GM18498 (cell line): ENCODE measurements at regions not wholly inside any gene's neighbourhood (a gene's known extent, or its start where the extent isn't known, plus 50 kb on each side); places are given as distances from the start of the nearest gene placed in this dataset.
"Not testable (repeated sequence)": the region's sequence is repeated elsewhere in the genome, so short reads cannot be mapped to it uniquely, and the experiment has no call there.

Experiments used
- ATAC-seq: cut with Tn5 transposase; IDR thresholded peaks from one replicate; pipeline ENCODE4 v1.9.1; 2021; ENCODE audit warnings: mild to moderate bottlenecking, moderate library complexity; ENCODE audit not compliant: unreplicated experiment

DNA sequence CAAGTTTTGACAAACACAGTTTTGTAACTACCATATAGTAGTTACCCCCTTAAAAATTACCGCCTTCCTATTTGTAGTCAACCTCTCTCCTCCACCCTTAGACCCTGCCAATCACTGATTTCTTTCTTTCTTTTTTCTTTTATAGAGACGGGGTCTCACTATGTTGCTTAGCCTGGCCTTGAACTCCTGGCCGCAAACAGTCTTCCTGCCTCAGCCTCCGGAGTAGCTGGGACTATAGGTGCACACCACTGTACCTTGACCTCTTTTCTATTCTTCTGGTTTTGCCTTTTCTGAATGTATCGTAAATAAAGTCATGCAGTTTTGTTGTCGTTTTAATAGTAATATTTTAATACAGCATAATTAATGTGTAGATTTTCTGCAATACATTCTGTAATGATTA is 460.3 kb downstream of the EPM2A start:
- ATAC-seq = no peak

DNA sequence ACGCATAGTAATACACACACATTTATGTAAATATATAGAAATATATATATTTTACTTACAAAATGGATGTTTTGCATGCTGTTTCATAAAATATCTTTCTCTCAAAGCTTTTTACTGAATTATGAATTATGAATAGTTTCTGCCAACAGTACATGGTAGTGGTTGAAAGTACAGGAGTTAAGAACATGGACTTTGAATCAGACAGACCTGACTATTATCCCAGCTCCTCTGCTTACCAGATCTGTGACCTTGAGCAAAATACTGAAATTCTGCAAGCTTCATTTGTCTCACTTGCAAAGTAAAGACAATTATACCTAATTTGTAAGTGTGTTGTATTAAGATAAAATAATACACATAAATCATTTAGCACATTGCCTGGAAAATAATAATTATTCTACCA is 459.5 kb downstream of the EPM2A start:
- ATAC-seq = no peak

DNA sequence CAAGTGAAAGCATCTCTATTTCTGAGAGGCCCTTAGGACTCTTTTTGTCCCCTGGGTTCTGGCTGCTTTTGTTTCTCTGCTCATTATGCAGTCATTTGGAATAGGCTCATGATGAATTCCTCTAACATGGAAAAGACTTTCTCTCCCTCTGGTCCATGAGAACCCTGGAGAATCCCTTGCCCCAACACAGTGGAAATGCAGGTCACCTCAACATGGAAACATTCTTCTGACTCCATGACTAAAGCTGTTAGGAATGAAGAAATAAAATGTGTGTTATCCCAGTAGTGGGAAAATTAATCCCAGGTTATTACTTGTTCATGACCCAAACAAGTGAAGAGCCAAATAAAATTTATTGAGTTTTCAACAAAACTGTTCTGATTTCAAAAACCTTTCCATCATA is 458.6 kb downstream of the EPM2A start:
- ATAC-seq = no peak

DNA sequence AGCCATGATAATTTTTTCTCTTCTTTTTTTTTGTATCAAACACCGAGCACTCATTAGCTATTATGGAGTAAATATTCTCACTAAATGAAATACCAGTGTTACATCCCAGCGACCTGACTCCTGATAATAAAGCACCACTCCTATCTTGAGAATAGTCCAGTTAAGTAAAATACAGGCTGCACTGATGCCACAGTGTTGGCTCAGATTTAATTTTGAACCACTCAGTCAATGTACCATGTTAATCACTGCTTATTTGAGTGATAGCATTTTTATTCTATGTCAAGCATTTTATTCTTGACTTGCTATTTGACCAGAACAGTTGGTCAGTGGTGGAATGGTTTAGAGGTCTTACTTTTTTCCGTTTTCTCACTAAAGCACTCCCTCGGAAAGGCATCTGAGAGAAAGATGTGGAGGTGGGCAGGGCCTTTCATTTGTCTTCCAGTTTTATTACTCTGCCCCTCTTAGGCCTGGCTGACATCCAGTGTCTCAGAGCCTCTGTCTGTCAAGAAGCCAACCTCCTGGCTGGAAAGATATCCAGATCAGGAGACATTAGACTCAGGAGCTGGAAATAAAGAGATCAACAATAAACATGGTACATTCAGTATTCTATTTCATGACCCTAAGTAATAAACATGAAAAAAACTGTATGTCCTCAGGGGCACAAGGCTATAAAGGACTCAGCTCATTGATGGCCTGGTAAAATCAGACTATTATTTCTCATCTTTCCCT is 457.8 kb downstream of the EPM2A start:
- no peak for ATAC-seq

DNA sequence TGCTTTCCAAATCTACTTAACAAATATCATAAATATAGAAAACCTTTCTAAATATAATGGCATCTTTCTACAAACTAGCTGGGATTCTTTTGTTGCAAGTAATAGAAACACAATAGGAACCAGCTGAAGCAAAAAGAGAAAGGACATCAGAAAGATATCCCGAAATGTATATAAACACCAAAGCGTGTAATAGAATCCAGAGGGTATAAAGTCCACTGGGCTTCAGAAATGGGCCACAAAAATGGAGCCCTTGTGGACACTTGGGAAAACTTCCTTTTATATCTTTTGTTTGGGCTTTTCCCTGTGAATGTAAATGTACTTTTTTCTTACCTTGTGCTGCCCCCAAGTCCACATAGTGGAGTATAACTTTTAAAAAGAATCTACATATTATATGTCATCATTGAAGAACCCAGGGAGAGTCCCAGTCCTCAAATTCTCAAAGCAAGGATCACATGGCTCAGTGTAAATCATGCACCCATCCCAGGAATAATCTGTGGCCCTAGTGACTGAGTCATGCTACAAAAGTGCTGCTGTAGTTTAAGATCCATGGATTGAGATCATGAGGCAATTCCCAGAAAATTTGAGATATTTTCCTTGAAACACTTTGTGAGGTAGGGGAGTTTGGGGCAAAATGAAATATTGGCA is 457.0 kb downstream of the EPM2A start:
- ATAC-seq = no peak

DNA sequence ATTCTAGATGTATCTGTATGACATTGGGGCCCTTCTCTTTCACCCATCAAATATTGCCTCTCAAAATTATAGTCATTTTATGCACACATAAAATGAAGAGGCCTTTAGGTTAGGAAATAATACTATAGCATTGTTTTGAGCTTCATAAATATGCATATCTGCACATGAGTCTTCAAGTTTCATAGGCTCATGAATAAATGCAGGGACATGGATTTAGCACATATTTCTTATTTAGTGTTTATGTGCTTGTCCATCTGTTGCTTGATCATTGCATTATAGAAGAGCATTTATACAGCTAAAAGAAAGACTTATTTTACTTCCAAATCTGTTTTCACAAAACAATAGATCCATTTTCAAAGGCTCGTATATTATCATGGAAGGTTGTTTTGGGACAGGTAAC is 455.8 kb downstream of the EPM2A start:
- no peak for ATAC-seq

DNA sequence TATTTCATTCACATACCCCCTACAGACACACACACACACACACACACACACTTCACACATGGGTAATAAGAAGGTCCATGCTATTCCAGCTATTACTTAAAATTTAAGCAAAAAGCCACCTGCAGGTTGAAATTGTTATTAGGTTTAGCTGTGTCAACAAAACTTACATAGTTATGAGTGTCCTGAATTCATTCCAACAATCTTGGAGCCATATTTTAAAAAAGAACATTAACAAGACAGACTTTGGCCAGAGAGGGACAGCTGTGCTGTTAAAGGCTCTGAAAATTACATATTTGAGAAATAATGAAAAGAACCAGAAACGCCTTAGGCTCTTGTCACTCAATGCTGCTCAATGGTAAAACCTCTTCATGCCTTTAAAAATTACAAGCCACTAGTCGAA is 455.3 kb downstream of the EPM2A start:
- no peak for ATAC-seq

DNA sequence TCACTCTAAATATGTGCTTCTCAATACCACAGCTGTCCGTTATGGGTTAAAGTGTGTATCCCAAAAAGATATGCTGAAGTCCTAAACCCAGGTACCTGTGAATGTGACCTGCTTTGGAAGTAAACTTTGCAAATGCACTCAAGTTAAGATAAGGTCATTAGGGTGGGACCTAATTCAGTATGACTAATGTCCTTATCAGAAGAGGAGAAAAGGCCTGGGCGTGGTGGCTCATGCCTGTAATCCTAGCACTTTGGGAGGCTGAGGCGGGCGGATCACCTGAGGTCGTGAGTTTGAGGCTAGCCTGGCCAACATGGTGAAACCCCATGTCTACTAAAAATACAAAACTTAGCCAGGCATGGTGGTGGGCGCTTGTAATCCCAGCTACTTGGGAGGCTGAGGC is 452.1 kb downstream of the EPM2A start:
- ATAC-seq = not testable (repeated sequence)

DNA sequence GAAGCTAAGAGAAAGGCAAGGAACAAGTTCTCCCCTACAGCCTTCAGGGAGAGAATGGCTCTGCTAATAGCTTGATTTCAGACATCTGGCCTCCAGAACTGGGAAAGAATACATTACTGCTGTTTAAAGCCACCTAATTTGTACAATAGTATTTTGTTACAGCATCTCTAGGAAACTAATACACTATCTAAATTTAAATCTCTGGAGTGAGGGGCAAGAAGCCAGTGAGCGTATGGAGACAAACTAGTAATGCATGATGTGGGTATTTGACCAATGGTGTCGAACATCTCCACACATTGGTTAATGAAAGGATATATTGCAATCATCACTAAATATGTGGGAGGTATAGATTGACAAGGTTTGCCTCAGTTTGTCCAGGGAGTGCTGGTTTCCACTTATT is 451.5 kb downstream of the EPM2A start:
- no peak for ATAC-seq

DNA sequence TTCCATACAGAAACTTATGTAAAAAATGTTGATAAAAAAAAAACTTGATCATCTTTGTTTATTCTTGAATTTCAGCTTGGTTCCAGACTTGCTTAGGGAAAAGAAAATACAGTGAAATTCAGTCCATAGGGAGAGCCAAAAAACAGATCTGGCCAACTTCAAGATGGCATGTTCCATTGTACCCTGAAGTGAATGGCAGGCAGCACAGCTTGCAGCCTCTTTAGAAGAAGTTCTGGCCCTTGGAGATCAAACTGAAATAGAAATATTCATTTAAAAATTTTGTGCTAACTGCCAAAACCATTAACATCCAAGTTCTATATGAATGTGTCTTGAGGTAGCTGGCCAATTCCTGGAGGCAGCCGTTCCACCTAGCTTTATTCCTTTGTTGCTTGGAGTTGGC is 448.4 kb downstream of the EPM2A start:
- ATAC-seq = no peak

DNA sequence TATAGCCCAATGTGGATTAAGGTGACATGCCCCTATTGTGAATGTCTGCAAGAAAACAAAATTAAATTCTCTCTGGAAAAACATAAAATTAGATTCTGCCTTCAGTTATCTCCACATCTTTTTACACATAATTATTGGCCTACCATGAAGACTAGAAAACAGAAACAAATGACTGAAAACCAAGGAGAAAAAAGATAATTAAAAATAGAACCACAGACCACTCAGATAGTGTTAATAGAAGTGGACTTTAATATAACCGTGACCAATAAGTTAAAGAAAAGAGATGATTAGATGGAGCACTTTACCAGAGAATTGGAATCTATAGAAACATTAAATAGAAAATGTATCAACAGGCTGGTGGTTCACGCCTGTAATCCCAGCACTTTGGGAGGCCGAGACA is 445.7 kb downstream of the EPM2A start:
- ATAC-seq = no peak

DNA sequence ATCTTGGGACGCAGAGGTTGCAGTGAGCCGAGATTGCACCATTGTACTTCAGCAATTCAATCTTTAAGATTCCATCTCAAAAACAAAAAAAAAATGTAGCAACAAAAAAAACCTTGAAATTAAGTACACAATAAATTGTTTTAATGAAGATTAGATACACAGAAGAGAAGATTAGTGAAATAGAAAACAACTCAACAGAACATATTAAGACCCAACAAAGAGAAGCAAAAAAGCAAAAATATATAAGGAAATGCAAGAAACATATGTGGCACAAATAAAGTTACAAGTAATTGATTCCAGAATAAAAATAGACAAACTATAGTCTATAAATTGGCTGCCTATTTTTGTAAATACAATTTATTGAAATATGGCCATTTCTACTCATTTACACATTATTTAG is 445.2 kb downstream of the EPM2A start:
- no peak for ATAC-seq

DNA sequence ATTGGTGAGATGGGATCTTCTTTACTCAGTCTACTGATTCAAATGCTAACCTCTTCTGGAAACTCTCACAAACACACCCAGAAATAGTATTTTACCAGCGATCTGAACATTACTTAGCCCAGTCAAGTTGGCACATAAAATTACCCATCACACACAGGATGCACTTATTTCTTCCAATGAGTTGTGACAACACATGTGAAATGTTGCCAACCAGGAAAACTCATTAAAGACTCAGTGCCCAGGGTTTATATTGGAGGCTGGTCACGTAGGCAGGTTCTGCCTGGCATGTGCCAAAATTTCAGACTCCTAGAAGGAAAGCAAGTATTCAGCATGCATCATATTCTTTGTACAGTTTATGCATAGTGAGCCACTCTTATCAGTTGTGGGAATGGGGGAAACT is 443.3 kb downstream of the EPM2A start:
- no peak for ATAC-seq

DNA sequence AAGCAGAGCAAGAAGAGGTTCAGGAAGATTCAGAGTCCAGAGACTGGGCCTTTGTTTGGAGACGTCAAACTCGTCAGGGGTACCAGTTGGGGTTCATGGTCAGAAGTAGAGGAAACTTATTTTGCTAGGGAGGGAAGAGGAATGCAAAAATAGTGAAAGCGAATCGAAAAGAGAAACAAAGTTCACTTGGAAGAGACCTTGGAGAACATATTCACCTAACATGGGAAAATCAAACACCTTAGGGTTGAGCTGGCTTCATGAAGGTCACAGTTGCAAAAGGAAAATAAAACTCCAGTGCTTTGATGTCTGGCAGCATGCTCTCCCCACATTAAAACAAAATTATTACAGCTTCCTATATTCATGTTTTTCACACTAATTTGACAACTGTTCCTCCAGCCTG is 440.4 kb downstream of the EPM2A start:
- ATAC-seq = no peak

DNA sequence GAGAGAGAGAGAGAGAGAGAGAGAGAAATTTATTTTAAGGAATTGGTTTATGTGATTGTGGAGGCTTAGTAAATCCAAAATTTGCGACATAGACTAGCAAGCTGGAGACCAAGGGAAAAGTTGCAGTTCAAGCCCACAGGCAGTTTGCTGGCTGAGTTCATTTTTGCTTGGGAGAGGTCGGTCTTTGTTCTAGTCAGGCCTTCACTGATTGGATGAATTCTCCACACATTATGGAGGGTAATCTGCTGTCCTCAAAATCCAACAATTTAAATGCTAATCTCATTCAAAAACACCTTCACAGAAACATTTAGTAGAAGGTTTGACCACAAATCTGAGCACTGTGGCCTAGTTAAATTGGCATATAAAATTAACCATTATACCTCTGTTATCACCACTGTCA is 439.6 kb downstream of the EPM2A start:
- ATAC-seq = no peak

DNA sequence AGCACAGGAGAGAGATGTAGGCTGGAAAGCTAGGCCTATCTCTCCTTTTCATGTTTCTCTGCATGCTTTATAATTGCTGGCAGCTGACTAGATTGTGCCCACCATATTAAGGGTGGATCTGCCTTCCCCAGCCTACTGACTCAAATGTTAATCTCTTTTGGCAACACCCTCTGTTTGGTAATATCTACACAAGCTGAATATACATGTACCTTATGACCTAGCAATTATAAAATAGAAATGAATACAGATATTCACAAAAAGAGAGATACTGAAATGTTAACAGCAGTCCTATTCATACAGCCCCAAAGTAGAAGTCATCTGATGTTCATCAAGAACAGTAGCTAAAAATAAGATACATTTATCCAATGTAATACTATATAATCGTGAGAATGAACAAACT is 429.6 kb downstream of the EPM2A start:
- ATAC-seq = no peak

DNA sequence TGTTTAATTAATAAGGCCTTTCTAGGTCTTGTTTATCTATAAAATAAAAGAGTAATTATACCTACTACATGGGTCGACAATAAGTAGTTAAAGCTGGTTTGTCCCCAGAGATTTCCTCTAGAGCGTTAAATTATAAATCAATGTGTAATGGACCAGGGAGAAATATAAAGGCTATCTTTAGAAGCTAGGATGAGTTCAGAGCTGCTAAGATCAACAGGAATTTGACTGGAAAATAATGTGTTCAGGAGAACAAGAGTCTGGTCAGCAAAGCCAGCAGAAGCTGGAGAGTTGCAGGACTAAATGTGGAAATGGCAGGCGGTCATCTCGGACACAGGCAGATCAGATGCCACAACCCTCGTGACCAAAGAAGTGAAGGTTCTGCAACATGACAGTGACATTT is 428.8 kb downstream of the EPM2A start:
- ATAC-seq = no peak

DNA sequence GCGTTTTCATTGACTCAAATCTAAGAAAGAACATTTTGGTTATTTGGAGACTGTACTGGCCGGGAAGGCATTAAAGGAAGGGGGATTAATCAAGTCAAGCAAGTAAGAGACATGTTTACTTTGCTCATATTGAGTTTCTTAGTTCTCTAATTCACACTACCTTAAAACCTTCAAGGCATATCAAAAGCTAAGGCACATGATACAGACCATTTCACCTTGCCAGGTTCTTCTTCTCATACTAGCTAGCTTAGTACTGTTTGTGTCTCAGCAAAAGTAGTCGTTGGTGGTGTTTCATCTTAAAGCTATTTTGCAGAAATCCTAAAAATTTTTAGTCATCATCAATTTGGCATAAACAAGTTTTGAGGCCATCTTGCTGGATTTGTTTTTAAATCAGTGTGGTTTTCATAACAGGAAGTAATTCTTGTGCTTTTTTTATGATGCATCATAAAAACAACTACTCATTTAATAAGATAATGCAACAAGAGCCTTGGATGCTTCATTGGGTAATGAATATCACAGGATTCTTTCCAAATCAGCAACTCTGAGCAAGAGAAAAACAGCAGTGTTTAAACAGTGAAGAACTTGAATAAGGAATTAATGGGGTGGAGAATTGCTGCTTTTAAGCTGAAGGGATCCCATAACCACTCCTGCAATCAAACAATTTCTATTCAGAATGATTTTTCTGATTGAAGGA is 425.3 kb downstream of the EPM2A start:
- ATAC-seq = no peak

DNA sequence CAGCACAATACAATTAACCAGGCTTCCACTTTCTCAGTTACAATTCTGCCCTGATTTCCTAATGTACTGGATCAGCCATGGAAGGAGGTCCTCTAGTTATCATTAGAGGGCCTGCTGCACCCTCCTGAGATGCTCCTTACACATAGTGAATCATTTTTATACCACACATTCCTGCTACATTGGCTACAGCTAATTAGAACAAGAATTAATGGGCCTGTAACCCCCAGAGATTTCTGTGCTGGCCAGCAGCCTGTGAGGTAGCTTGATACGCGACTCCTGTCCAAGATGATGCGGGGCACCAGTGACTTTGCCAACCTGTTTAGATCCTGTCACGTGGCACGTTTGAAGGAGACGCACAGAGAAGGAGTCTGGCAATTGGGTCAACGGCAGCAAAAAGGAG is 422.8 kb downstream of the EPM2A start:
- no peak for ATAC-seq

DNA sequence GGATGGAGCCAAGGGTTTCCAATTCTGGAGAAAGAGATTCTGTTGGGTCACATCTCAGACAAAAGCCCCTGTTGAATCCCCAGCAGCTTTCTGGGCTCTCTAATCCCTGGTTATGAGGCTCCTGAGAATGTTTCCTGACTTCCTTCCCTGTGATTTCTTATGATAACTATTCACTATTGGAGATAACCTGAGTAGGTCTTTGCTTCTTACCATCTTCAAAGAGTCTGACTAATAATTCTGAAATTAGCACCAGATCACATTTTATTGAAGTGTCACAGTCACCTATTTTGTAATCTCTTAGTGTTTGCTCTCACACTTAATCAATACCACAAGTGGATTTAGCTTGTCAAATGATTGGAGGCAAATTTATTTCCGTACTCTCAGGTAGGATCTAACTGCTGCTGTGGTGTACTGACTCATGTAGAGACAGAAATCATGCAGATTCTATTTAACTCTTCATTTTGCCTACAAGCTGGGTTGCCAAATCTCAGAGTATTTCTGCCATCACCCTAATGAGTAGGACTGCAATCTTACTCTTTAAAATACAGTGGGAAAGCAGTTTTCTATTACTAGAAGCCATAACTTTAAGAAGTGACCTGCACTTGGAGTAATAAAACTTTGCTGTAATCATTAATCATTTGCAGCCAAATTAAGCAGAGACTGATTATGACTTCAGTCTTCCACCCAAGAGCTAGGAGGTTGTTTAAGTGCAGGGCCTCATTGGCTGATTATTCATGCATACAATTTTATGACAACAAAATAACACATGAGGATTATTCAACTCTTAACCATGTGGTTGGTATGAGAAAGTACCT is 422.1 kb downstream of the EPM2A start:
- ATAC-seq = no peak

DNA sequence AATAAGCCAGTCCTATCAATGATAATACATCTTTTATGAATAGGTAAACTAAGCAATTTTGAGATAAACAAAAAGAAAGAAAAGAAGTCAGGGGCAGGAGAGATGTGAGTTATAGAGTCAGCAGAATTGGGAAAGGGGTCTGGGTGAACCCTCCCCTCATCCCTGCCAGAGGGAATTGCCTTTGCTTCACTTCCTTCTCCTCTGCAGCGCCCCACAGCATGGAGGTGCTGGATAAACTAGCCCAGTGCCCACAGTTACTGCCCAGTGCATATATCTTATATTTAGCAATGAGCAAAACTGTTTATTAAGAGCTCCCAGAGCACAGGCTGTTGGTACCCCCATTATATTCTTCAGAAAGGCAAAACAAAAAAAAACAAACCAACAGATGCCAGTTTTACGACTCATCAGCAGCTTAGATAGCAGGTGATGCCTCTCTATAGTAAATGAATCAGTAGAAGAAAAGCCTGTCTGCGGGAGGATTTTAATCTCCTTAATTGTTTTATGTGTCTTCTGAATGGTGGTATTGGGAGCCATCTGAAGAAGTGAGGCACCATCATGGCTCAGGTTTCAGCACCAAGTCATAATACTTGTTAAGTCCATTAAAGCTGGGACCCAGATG is 419.2 kb downstream of the EPM2A start:
- no peak for ATAC-seq
